ENCODE measurements at regions not wholly inside any gene's neighbourhood (a gene's known extent, or its start where the extent isn't known, plus 50 kb on each side); places are given as distances from the start of the nearest gene placed in this dataset.
A peak's percentile ranks its signal among the peaks of the same experiment; 100 is the strongest.

GRCh38 chr11:134598368-134598767 is 186.3 kb upstream of the B3GAT1 start:
- no peaks in the 10 kb centered on the region; the same call in 1 of the 2 replicates for H3K9me3 ChIP-seq (ENCODE audit: insufficient read depth, low read depth, low read length)
- H4K20me1 ChIP-seq (ENCODE audit: insufficient read depth, low read length, poor library complexity, severe bottlenecking) = no peaks in the 10 kb centered on the region
- TF ChIP-seq EZH2phosphoT487 (IDR thresholded peaks at IDR 0.05; ENCODE audit: borderline replicate concordance) = no peak
- TF ChIP-seq, protein P1, sequence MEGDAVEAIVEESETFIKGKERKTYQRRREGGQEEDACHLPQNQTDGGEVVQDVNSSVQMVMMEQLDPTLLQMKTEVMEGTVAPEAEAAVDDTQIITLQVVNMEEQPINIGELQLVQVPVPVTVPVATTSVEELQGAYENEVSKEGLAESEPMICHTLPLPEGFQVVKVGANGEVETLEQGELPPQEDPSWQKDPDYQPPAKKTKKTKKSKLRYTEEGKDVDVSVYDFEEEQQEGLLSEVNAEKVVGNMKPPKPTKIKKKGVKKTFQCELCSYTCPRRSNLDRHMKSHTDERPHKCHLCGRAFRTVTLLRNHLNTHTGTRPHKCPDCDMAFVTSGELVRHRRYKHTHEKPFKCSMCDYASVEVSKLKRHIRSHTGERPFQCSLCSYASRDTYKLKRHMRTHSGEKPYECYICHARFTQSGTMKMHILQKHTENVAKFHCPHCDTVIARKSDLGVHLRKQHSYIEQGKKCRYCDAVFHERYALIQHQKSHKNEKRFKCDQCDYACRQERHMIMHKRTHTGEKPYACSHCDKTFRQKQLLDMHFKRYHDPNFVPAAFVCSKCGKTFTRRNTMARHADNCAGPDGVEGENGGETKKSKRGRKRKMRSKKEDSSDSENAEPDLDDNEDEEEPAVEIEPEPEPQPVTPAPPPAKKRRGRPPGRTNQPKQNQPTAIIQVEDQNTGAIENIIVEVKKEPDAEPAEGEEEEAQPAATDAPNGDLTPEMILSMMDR (conservative IDR thresholded peaks at IDR 0.05; ENCODE audit: low read length) = no peak
- H3F3A ChIP-seq (ENCODE audit: low read depth) = no peaks in the 10 kb centered on the region
- H3K9ac ChIP-seq (ENCODE audit: low read depth, low read length, poor library complexity, severe bottlenecking) = no peak overlapping the region
- H3K79me2 ChIP-seq (ENCODE audit: insufficient read depth, low read length) = no peaks in the 10 kb centered on the region
- no peaks in the 10 kb centered on the region for H3K36me3 ChIP-seq (ENCODE audit: insufficient read depth, low read length)
- peaks cover 24% of the 10 kb centered on the region for H3K4me1 ChIP-seq (ENCODE audit: insufficient read depth, low read length, poor library complexity, severe bottlenecking)
- peak overlapping the region; percentile 57 for H3K4me2 ChIP-seq (ENCODE audit: low read depth, low read length, poor library complexity, severe bottlenecking)
- no peak overlapping the region for H2AFZ ChIP-seq (ENCODE audit: low read length)
- no peaks in the 10 kb centered on the region for H3K27me3 ChIP-seq (ENCODE audit: insufficient read depth, low read length, poor library complexity, severe bottlenecking)
- H3K9me2 ChIP-seq (replicated peaks; ENCODE audit: low read depth, low read length) = no peaks in the 10 kb centered on the region
- no peak overlapping the region for H3K4me3 ChIP-seq (ENCODE audit: low read length, poor library complexity, severe bottlenecking)

- no peak overlapping the region for H3K9ac ChIP-seq (ENCODE audit: low read depth, low read length, poor library complexity, severe bottlenecking)
- H3K36me3 ChIP-seq (ENCODE audit: insufficient read depth, low read length) = no peaks in the 10 kb centered on the region
- no peak overlapping the region for H2AFZ ChIP-seq (ENCODE audit: low read length)
- H3K4me2 ChIP-seq (ENCODE audit: low read depth, low read length, poor library complexity, severe bottlenecking) = no peak overlapping the region
- TF ChIP-seq, protein P1 (conservative IDR thresholded peaks at IDR 0.05; ENCODE audit: low read length) = no peak
- no peak for TF ChIP-seq EZH2phosphoT487 (IDR thresholded peaks at IDR 0.05; ENCODE audit: borderline replicate concordance)
- peaks cover 24% of the 10 kb centered on the region for H3K4me1 ChIP-seq (ENCODE audit: insufficient read depth, low read length, poor library complexity, severe bottlenecking)
- no peaks in the 10 kb centered on the region; the same call in 1 of the 2 replicates for H3K9me3 ChIP-seq (ENCODE audit: insufficient read depth, low read depth, low read length)
- no peaks in the 10 kb centered on the region for H4K20me1 ChIP-seq (ENCODE audit: insufficient read depth, low read length, poor library complexity, severe bottlenecking)
- no peaks in the 10 kb centered on the region for H3F3A ChIP-seq (ENCODE audit: low read depth)
- no peak overlapping the region for H3K4me3 ChIP-seq (ENCODE audit: low read length, poor library complexity, severe bottlenecking)
- no peaks in the 10 kb centered on the region for H3K27me3 ChIP-seq (ENCODE audit: insufficient read depth, low read length, poor library complexity, severe bottlenecking)
- no peaks in the 10 kb centered on the region for H3K9me2 ChIP-seq (replicated peaks; ENCODE audit: low read depth, low read length)
- no peaks in the 10 kb centered on the region for H3K79me2 ChIP-seq (ENCODE audit: insufficient read depth, low read length)
These were observed 185.4 kb upstream of the B3GAT1 start for GRCh38 chr11:134597452-134597851.

- Histone ChIP-seq H3K9ac (ENCODE audit: low read depth, low read length, poor library complexity, severe bottlenecking) (no peak overlapping the region), H2AFZ (ENCODE audit: low read length) (no peak overlapping the region), H3K9me2 (replicated peaks; ENCODE audit: low read depth, low read length) (no peaks in the 10 kb centered on the region), H3K27me3 (ENCODE audit: insufficient read depth, low read length, poor library complexity, severe bottlenecking) (no peaks in the 10 kb centered on the region), H3K4me1 (ENCODE audit: insufficient read depth, low read length, poor library complexity, severe bottlenecking) (peaks cover 24% of the 10 kb centered on the region), H3F3A (ENCODE audit: low read depth) (no peaks in the 10 kb centered on the region), H3K36me3 (ENCODE audit: insufficient read depth, low read length) (no peaks in the 10 kb centered on the region), H4K20me1 (ENCODE audit: insufficient read depth, low read length, poor library complexity, severe bottlenecking) (no peaks in the 10 kb centered on the region), H3K79me2 (ENCODE audit: insufficient read depth, low read length) (no peaks in the 10 kb centered on the region), H3K4me3 (ENCODE audit: low read length, poor library complexity, severe bottlenecking) (no peak overlapping the region), H3K9me3 (ENCODE audit: insufficient read depth, low read depth, low read length) (no peaks in the 10 kb centered on the region; the same call in 1 of the 2 replicates), H3K4me2 (ENCODE audit: low read depth, low read length, poor library complexity, severe bottlenecking) (no peak overlapping the region)
- TF ChIP-seq EZH2phosphoT487 (IDR thresholded peaks at IDR 0.05; ENCODE audit: borderline replicate concordance) = no peak
- TF ChIP-seq, protein P1 (conservative IDR thresholded peaks at IDR 0.05; ENCODE audit: low read length) = no peak
These were observed 184.4 kb upstream of the B3GAT1 start for GRCh38 chr11:134596404-134596803.

Data from Loucy (cell line).